Keratinocyte (primary cell): ENCODE measurements at regions not wholly inside any gene's neighbourhood (a gene's known extent, or its start where the extent isn't known, plus 50 kb on each side); places are given as distances from the start of the nearest gene placed in this dataset.

Source experiments
- DNase-seq: peaks from one replicate; pipeline ENCODE4 v3.0.0-alpha.2; 2011; ENCODE audit warnings: low read depth, missing footprints, low spot score
- FAIRE-seq: peaks from 2 replicates; lab custom pipeline; 2011; peaks lifted over from hg19 to GRCh38; lab: Jason Lieb, UNC
- H2AFZ ChIP-seq: 2 replicates; pipeline ENCODE4 v1.6.0; 2012; ENCODE audit warnings: low read length, control low read depth, inconsistent platforms; ENCODE audit not compliant: control insufficient read depth
- H3K27ac ChIP-seq: 2 replicates; pipeline ENCODE4 v1.5.1; 2011; ENCODE audit warnings: low read length; ENCODE audit not compliant: control insufficient read depth, insufficient read depth
- H3K27me3 ChIP-seq: 3 replicates; pipeline ENCODE4 v1.6.0; 2011; ENCODE audit warnings: low read length; ENCODE audit not compliant: control insufficient read depth, insufficient read depth; ENCODE audit errors: extremely low read depth
- H3K36me3 ChIP-seq, 2 experiments: 2 replicates in 1 of 2; 3 replicates in 1 of 2; pipeline ENCODE4 v1.5.1; 2011; ENCODE audit warnings: low read length in 2 of 2, mild to moderate bottlenecking in 1 of 2; ENCODE audit not compliant: control insufficient read depth in 2 of 2, insufficient read depth in 2 of 2; ENCODE audit errors: extremely low read depth in 1 of 2
- H3K4me1 ChIP-seq: 3 replicates; pipeline ENCODE4 v1.5.1; 2011; ENCODE audit warnings: low read length; ENCODE audit not compliant: control insufficient read depth, insufficient read depth; ENCODE audit errors: extremely low read depth
- H3K4me2 ChIP-seq: 3 replicates; pipeline ENCODE4 v1.6.0; 2011; ENCODE audit warnings: low read depth, low read length; ENCODE audit not compliant: control insufficient read depth, insufficient read depth; ENCODE audit errors: extremely low read depth
- H3K4me3 ChIP-seq, 3 experiments: fragments of 200-600 bp in 1 of 3; sonication (generic) in 1 of 3; 2 replicates in 2 of 3; 3 replicates in 1 of 3; pipeline ENCODE4 v1.5.1; 2011 to 2016; ENCODE audit warnings: low read length in 3 of 3, mild to moderate bottlenecking in 3 of 3, control low read depth in 2 of 3, inconsistent platforms in 1 of 3, low read depth in 1 of 3, mixed read lengths in 1 of 3, mixed run types in 1 of 3, moderate library complexity in 1 of 3; ENCODE audit not compliant: control insufficient read depth in 2 of 3, insufficient read depth in 2 of 3; ENCODE audit errors: extremely low read depth in 1 of 3
- H3K79me2 ChIP-seq: 2 replicates; pipeline ENCODE4 v1.6.0; 2012; ENCODE audit warnings: low read length; ENCODE audit not compliant: control insufficient read depth, insufficient read depth
- H3K9ac ChIP-seq: 3 replicates; pipeline ENCODE4 v1.6.0; 2011; ENCODE audit warnings: low read length; ENCODE audit not compliant: control insufficient read depth, insufficient read depth; ENCODE audit errors: extremely low read depth
- H3K9me1 ChIP-seq: 3 replicates; pipeline ENCODE4 v1.6.0; 2011; ENCODE audit warnings: low read length; ENCODE audit not compliant: control insufficient read depth, insufficient read depth; ENCODE audit errors: extremely low read depth
- H3K9me3 ChIP-seq: 2 replicates; pipeline ENCODE4 v1.5.1; 2012; ENCODE audit warnings: low read depth, low read length; ENCODE audit not compliant: control insufficient read depth
- H4K20me1 ChIP-seq: 3 replicates; pipeline ENCODE4 v1.6.0; 2011; ENCODE audit warnings: low read length; ENCODE audit not compliant: control insufficient read depth, insufficient read depth; ENCODE audit errors: extremely low read depth
- EZH2 ChIP-seq: IDR thresholded peaks from one replicate; pipeline ENCODE4 v1.6.1; 2012; ENCODE audit warnings: inconsistent platforms, mild to moderate bottlenecking, low read length, moderate library complexity
- dilution Hi-C: fragments of 300-500 bp; cut with MboI; formaldehyde crosslinking; loops from one replicate; pipeline ENCODE4 v1.7.0; 2020; ENCODE audit warnings: low sequenced_read_pairs; ENCODE audit not compliant: extremely low pct_ligation_motif_present
- TF ChIP-seq, protein P1 (sequence below), 3 experiments: IDR thresholded peaks in 1 of 3; conservative IDR thresholded peaks in 1 of 3; optimal IDR thresholded peaks in 1 of 3; 2 replicates in 2 of 3; 3 replicates in 1 of 3; pipeline versions ENCODE3 to v1.5.1; 2011; ENCODE audit warnings: low read length in 3 of 3, mild to moderate bottlenecking in 3 of 3, moderate library complexity in 2 of 3, control low read depth in 1 of 3, inconsistent platforms in 1 of 3; ENCODE audit not compliant: insufficient read depth in 2 of 3; ENCODE audit errors: extremely low read depth in 1 of 3

DNA sequence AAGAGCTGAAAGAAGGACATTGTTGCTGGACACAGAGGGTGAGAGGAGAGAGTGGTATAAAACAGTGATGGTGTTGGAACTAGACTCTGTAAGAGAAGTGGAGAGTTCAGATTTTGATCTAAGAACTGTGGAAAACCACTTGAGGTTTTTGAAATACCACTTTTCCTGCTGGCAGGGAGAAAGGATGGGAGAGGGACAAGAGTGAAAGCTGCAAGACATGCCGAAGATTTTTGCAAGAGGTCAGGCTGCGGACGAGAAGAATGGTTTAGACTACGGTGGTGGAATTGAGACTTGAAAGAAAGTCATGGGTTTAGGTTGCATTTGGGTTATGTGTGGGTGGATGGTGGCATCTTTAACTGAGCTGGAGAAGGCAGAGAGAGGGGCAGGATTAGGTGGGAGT lies 202.2 kb upstream of the RPS23 start:
- no peak for DNase-seq
- FAIRE-seq = no peak
- no peak overlapping the region for H3K4me3 ChIP-seq
- H3K27me3 ChIP-seq = no peaks in the 10 kb centered on the region
- no peak overlapping the region for H3K27ac ChIP-seq
- H4K20me1 ChIP-seq = no peaks in the 10 kb centered on the region
- H2AFZ ChIP-seq = no peak overlapping the region
- no peaks in the 10 kb centered on the region for H3K4me1 ChIP-seq
- no peak for TF ChIP-seq EZH2
- TF ChIP-seq, protein P1, sequence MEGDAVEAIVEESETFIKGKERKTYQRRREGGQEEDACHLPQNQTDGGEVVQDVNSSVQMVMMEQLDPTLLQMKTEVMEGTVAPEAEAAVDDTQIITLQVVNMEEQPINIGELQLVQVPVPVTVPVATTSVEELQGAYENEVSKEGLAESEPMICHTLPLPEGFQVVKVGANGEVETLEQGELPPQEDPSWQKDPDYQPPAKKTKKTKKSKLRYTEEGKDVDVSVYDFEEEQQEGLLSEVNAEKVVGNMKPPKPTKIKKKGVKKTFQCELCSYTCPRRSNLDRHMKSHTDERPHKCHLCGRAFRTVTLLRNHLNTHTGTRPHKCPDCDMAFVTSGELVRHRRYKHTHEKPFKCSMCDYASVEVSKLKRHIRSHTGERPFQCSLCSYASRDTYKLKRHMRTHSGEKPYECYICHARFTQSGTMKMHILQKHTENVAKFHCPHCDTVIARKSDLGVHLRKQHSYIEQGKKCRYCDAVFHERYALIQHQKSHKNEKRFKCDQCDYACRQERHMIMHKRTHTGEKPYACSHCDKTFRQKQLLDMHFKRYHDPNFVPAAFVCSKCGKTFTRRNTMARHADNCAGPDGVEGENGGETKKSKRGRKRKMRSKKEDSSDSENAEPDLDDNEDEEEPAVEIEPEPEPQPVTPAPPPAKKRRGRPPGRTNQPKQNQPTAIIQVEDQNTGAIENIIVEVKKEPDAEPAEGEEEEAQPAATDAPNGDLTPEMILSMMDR (optimal IDR thresholded peaks at IDR 0.05 in 1 of 3, IDR thresholded peaks at IDR 0.05 in 1 of 3, conservative IDR thresholded peaks at IDR 0.05 in 1 of 3; ENCODE audit: extremely low read depth in 1 of 3, insufficient read depth in 2 of 3, low read length in 3 of 3) = no peak
- H3K9ac ChIP-seq = no peak overlapping the region
- H3K4me2 ChIP-seq = no peak overlapping the region
- no peaks in the 10 kb centered on the region for H3K79me2 ChIP-seq
- H3K9me1 ChIP-seq = no peaks in the 10 kb centered on the region
- H3K36me3 ChIP-seq = no peaks in the 10 kb centered on the region
- H3K9me3 ChIP-seq = no peaks in the 10 kb centered on the region
- dilution Hi-C loops = no loop called here

- Histone ChIP-seq H3K9me3 (no peaks in the 10 kb centered on the region), H3K4me1 (no peaks in the 10 kb centered on the region), H2AFZ (no peak overlapping the region), H3K4me3 (no peak overlapping the region), H3K36me3 (no peaks in the 10 kb centered on the region), H3K79me2 (no peaks in the 10 kb centered on the region), H3K27ac (no peak overlapping the region), H3K4me2 (no peak overlapping the region), H3K9ac (no peak overlapping the region), H4K20me1 (no peaks in the 10 kb centered on the region), H3K27me3 (no peaks in the 10 kb centered on the region), H3K9me1 (no peaks in the 10 kb centered on the region)
- no peak for TF ChIP-seq EZH2
- TF ChIP-seq, protein P1 (optimal IDR thresholded peaks at IDR 0.05 in 1 of 3, IDR thresholded peaks at IDR 0.05 in 1 of 3, conservative IDR thresholded peaks at IDR 0.05 in 1 of 3; ENCODE audit: extremely low read depth in 1 of 3, insufficient read depth in 2 of 3, low read length in 3 of 3) = no peak
- DNase-seq = no peak
- dilution Hi-C loops = no loop called here
- FAIRE-seq = no peak
Measured at GRCh38 chr5:82476155-82476554, 198.0 kb upstream of the RPS23 start.
